GM13976 (cell line): ENCODE measurements at regions not wholly inside any gene's neighbourhood (a gene's known extent, or its start where the extent isn't known, plus 50 kb on each side); places are given as distances from the start of the nearest gene placed in this dataset.

Source experiments
- DNase-seq: peaks from one replicate; pipeline ENCODE4 v3.0.0; 2012; ENCODE audit warnings: low spot score
- in situ Hi-C: fragments of 300-500 bp; cut with MboI; formaldehyde crosslinking; loops from one replicate; pipeline ENCODE4 v1.12.0; 2022; ENCODE audit warnings: low sequenced_read_pairs, mixed read lengths, inconsistent platforms; ENCODE audit not compliant: unreplicated experiment
- TF ChIP-seq, protein P1 (sequence below): IDR thresholded peaks from 2 replicates; pipeline ENCODE4 v1.5.1; 2012; ENCODE audit warnings: borderline replicate concordance, mild to moderate bottlenecking; ENCODE audit not compliant: insufficient read depth; ENCODE audit errors: extremely low read depth, missing control alignments, control extremely low read depth

DNA sequence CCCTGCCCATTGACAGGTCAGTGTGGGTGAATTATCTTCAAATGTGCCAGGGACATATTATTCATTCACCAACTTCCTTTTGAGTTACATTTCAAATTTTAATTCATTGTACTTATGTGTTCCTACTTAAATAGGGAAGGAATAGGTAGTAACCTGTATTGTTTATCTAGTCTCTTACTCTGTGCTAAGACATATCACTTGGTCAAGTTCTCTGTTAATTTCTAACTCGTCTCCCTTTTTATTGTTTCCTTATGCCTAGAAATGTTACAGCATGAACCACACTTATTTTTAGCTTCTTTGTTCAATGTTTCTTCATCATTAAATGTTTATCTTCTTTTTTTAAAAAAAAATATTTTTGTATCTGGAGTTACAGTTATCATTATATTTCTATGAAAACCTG lies 151.9 kb downstream of the HAUS1 start:
- in situ Hi-C loops: no loop called here
- DNase-seq: no peak
- TF ChIP-seq, protein P1, sequence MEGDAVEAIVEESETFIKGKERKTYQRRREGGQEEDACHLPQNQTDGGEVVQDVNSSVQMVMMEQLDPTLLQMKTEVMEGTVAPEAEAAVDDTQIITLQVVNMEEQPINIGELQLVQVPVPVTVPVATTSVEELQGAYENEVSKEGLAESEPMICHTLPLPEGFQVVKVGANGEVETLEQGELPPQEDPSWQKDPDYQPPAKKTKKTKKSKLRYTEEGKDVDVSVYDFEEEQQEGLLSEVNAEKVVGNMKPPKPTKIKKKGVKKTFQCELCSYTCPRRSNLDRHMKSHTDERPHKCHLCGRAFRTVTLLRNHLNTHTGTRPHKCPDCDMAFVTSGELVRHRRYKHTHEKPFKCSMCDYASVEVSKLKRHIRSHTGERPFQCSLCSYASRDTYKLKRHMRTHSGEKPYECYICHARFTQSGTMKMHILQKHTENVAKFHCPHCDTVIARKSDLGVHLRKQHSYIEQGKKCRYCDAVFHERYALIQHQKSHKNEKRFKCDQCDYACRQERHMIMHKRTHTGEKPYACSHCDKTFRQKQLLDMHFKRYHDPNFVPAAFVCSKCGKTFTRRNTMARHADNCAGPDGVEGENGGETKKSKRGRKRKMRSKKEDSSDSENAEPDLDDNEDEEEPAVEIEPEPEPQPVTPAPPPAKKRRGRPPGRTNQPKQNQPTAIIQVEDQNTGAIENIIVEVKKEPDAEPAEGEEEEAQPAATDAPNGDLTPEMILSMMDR: no peak

DNA sequence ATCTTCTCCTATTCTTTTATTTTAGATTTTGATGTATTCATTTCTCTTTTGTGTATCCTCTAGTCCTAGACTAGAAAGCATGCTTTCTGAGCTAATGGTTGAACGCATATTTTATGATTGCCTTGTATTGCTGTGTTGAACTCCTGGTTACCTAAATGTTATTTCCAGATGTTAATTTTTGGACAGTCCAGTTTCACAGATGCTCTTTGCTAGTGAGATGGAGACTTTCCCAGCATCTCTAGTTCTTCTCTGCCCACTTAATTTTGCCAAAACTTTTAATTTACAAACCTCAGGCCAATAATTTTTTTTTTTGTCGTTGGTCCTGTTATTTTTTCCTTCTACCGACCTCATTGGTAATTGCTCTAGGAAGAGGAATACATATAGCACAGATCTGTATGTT lies 153.2 kb downstream of the HAUS1 start:
- TF ChIP-seq, protein P1: no peak
- in situ Hi-C loops: no loop called here
- no peak for DNase-seq

- in situ Hi-C loops: no loop called here
These were observed 156.1 kb downstream of the HAUS1 start for GRCh38 chr18:46260016-46260878.

GRCh38 chr18:46260879-46261143 lies 156.6 kb downstream of the HAUS1 start:
- TF ChIP-seq, protein P1: no peak
- DNase-seq: no peak
- in situ Hi-C loops: no loop called here

More at GRCh38 chr18:46260016-46260878, 156.1 kb downstream of the HAUS1 start:
- no peak for DNase-seq
- TF ChIP-seq, protein P1: no peak

DNA sequence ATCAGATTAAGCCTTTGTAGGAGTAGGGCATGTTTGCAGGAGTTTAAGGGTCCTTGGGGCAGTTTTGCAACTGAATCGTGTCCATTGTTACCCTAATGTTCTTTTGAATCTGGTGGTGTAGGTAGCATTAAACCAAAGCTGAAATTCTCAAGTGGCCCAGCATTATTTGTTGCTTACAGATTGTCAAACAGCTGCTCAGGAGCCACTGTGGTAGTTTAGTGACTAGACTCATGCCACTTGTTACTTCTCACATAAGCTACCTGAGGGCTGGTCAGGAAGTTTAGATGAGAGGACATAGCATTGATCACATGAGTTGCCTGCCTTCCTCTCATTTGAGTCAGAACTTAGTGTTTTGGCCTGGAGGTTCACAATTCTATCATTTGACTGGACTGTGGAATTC lies 157.6 kb downstream of the HAUS1 start:
- no peak for DNase-seq
- in situ Hi-C loops: no loop called here
- TF ChIP-seq, protein P1: no peak

- TF ChIP-seq, protein P1: no peak
- in situ Hi-C loops: no loop called here
- no peak for DNase-seq
These were observed 158.7 kb downstream of the HAUS1 start for GRCh38 chr18:46262856-46263255.
